Neural cell (in vitro differentiated cells): ENCODE measurements at regions not wholly inside any gene's neighbourhood (a gene's known extent, or its start where the extent isn't known, plus 50 kb on each side); places are given as distances from the start of the nearest gene placed in this dataset.
A peak's percentile ranks its signal among the peaks of the same experiment; 100 is the strongest.

Experiments
- H2AFZ ChIP-seq: fragments of 200-600, 300-800 bp; sonication (generic), shearing (Covaris generic); 2 replicates; pipeline ENCODE4 v1.6.0; 2014; ENCODE audit warnings: low read depth, mild to moderate bottlenecking, antibody characterized with exemption, low read length, moderate library complexity
- H3F3A ChIP-seq: fragments of 200-600 bp; shearing (Covaris generic); 2 replicates; pipeline ENCODE4 v1.6.1; 2016; ENCODE audit warnings: mild to moderate bottlenecking, moderate library complexity, mixed read lengths, antibody characterized with exemption, low read length; ENCODE audit not compliant: insufficient read depth, poor library complexity, severe bottlenecking
- H3K27ac ChIP-seq: fragments of 200-600, 300-800 bp; sonication (generic), shearing (Covaris generic); 2 replicates; pipeline ENCODE4 v1.5.1; 2014; ENCODE audit warnings: mild to moderate bottlenecking, low read length, moderate library complexity
- H3K27me3 ChIP-seq: fragments of 300-800, 200-600 bp; sonication (generic), shearing (Covaris generic); 2 replicates; pipeline ENCODE4 v1.6.0; 2014; ENCODE audit warnings: mild to moderate bottlenecking, low read depth, low read length, moderate library complexity; ENCODE audit not compliant: insufficient read depth
- H3K36me3 ChIP-seq: fragments of 300-800, 200-600 bp; sonication (generic), shearing (Covaris generic); 2 replicates; pipeline ENCODE4 v1.5.1; 2014; ENCODE audit warnings: mild to moderate bottlenecking, antibody characterized with exemption, low read length, moderate library complexity; ENCODE audit not compliant: insufficient read depth
- H3K4me2 ChIP-seq: fragments of 300-800, 200-600 bp; sonication (generic), shearing (Covaris generic); 2 replicates; pipeline ENCODE4 v1.6.0; 2014; ENCODE audit warnings: mild to moderate bottlenecking, low read length
- H3K4me3 ChIP-seq: fragments of 300-800, 200-600 bp; sonication (generic), shearing (Covaris generic); 2 replicates; pipeline ENCODE4 v1.5.1; 2014; ENCODE audit warnings: mild to moderate bottlenecking, low read length, moderate library complexity
- H3K79me2 ChIP-seq: fragments of 200-600 bp; shearing (Covaris generic); replicated peaks from 2 replicates; pipeline ENCODE4 v1.6.0; 2014; ENCODE audit warnings: mild to moderate bottlenecking, low read length, moderate library complexity; ENCODE audit not compliant: insufficient read depth
- H3K9ac ChIP-seq: fragments of 300-800, 200-600 bp; sonication (generic), shearing (Covaris generic); 2 replicates; pipeline ENCODE4 v1.6.1; 2016; ENCODE audit warnings: mild to moderate bottlenecking, low read length, mixed read lengths
- H3K9me2 ChIP-seq: fragments of 200-600 bp; shearing (Covaris generic); 2 replicates; pipeline ENCODE4 v1.6.1; 2016; ENCODE audit warnings: mild to moderate bottlenecking, low read length, mixed read lengths; ENCODE audit not compliant: insufficient read depth
- H3K9me3 ChIP-seq: fragments of 200-600, 300-800 bp; sonication (generic), shearing (Covaris generic); 2 replicates; pipeline ENCODE4 v1.6.1; 2016; ENCODE audit warnings: mild to moderate bottlenecking, mixed run types, low read length, moderate library complexity, mixed read lengths
- H4K20me1 ChIP-seq: fragments of 200-600 bp; shearing (Covaris generic); 2 replicates; pipeline ENCODE4 v1.6.1; 2016; ENCODE audit warnings: mild to moderate bottlenecking, mixed run types; ENCODE audit not compliant: insufficient read depth
- EP300 ChIP-seq: fragments of 450-650 bp; conservative IDR thresholded peaks from 2 replicates; pipeline ENCODE4 v1.6.1; 2014; ENCODE audit warnings: antibody characterized with exemption, mild to moderate bottlenecking, moderate library complexity; ENCODE audit not compliant: poor library complexity, severe bottlenecking
- EZH2 ChIP-seq: fragments of 200-600, 300-800 bp; shearing (Covaris generic), sonication (generic); IDR thresholded peaks from 2 replicates; pipeline ENCODE4 v1.6.1; 2014; ENCODE audit warnings: antibody characterized with exemption, low read length, borderline replicate concordance, mild to moderate bottlenecking; ENCODE audit not compliant: insufficient read depth, poor library complexity, severe bottlenecking
- MXI1 ChIP-seq: fragments of 450-650 bp; conservative IDR thresholded peaks from 2 replicates; pipeline ENCODE4 v1.6.1; 2014; ENCODE audit warnings: antibody characterized with exemption, mild to moderate bottlenecking; ENCODE audit not compliant: poor library complexity, severe bottlenecking
- POLR2AphosphoS5 ChIP-seq: IDR thresholded peaks from 2 replicates; pipeline ENCODE4 v1.6.1; 2012
- RAD21 ChIP-seq: fragments of 450-650 bp; conservative IDR thresholded peaks from 2 replicates; pipeline ENCODE4 v1.6.1; 2014; ENCODE audit warnings: antibody characterized with exemption, mild to moderate bottlenecking, moderate library complexity
- REST ChIP-seq: IDR thresholded peaks from 2 replicates; pipeline ENCODE4 v1.6.1; 2012; ENCODE audit warnings: borderline replicate concordance
- SMC3 ChIP-seq: fragments of 450-650 bp; conservative IDR thresholded peaks from 2 replicates; pipeline ENCODE4 v1.6.1; 2014; ENCODE audit warnings: antibody characterized with exemption, mild to moderate bottlenecking, moderate library complexity; ENCODE audit not compliant: poor library complexity
- TF ChIP-seq, protein P1 (sequence below): fragments of 450-650 bp; IDR thresholded peaks from 2 replicates; pipeline ENCODE4 v1.5.1; 2014; ENCODE audit warnings: antibody characterized with exemption, mild to moderate bottlenecking, moderate library complexity; ENCODE audit not compliant: poor library complexity, severe bottlenecking

DNA sequence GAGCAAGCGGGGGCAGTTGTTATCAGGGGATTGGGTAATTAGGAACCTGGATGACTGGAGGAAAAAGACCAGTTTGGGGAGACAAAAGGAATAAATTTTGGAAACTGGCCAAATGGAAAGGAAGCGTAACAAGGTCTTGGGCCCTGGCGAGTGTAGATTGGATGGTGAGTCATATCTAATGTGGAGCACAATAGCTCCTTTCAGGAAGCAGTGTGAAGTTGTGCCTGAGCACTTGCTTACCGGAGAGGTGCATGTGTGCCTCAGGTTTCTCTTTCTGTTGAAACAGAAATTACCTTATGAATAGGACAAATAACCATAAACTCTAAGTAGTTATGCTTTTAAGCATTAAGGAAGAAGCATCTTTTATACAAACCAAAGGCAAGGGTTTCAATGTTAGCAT lies 176.4 kb downstream of the KIF4B start:
- Histone ChIP-seq H3K27ac (no peak overlapping the region), H3K36me3 (no peaks in the 10 kb centered on the region), H3K9me2 (no peaks in the 10 kb centered on the region), H3K27me3 (no peaks in the 10 kb centered on the region), H3F3A (no peaks in the 10 kb centered on the region), H3K4me3 (no peak overlapping the region), H3K9me3 (no peaks in the 10 kb centered on the region), H3K9ac (no peak overlapping the region), H3K79me2 (no peaks in the 10 kb centered on the region), H4K20me1 (no peaks in the 10 kb centered on the region), H3K4me2 (no peak overlapping the region), H2AFZ (no peak overlapping the region)
- TF ChIP-seq REST: peak; percentile 8
- TF ChIP-seq MXI1: no peak
- no peak for TF ChIP-seq SMC3
- TF ChIP-seq POLR2AphosphoS5: no peak
- no peak for TF ChIP-seq EZH2
- TF ChIP-seq, protein P1, sequence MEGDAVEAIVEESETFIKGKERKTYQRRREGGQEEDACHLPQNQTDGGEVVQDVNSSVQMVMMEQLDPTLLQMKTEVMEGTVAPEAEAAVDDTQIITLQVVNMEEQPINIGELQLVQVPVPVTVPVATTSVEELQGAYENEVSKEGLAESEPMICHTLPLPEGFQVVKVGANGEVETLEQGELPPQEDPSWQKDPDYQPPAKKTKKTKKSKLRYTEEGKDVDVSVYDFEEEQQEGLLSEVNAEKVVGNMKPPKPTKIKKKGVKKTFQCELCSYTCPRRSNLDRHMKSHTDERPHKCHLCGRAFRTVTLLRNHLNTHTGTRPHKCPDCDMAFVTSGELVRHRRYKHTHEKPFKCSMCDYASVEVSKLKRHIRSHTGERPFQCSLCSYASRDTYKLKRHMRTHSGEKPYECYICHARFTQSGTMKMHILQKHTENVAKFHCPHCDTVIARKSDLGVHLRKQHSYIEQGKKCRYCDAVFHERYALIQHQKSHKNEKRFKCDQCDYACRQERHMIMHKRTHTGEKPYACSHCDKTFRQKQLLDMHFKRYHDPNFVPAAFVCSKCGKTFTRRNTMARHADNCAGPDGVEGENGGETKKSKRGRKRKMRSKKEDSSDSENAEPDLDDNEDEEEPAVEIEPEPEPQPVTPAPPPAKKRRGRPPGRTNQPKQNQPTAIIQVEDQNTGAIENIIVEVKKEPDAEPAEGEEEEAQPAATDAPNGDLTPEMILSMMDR: no peak

DNA sequence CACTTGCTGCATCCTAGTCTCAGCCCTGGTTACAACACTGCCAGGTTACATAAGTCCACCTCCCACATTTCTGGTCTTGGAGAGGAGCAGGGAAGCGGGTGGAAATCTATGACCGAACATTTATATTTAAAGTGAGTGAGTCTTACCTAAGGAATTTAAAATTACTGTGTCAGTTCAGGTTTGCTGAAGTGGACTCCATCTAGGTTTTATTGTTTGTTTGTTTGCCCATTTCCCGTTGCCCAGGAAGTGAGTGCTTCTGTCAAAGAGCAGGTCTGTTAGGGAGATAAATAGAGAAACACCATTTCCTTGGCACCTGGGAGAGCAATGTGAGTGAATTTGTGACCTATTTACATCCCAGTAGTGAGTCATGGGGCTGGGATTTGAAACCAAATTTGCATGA lies 179.5 kb downstream of the KIF4B start:
- TF ChIP-seq EP300 (no peak), REST (no peak), POLR2AphosphoS5 (no peak), RAD21 (no peak)
- TF ChIP-seq, protein P1: no peak
- Histone ChIP-seq H3F3A (no peaks in the 10 kb centered on the region), H2AFZ (no peak overlapping the region), H4K20me1 (no peaks in the 10 kb centered on the region), H3K9ac (no peak overlapping the region), H3K4me2 (no peak overlapping the region), H3K79me2 (no peaks in the 10 kb centered on the region), H3K27me3 (no peaks in the 10 kb centered on the region), H3K9me3 (no peaks in the 10 kb centered on the region), H3K4me3 (no peak overlapping the region), H3K36me3 (no peaks in the 10 kb centered on the region), H3K9me2 (no peaks in the 10 kb centered on the region), H3K27ac (no peak overlapping the region)
